ENCODE measurements at regions not wholly inside any gene's neighbourhood (a gene's known extent, or its start where the extent isn't known, plus 50 kb on each side); places are given as distances from the start of the nearest gene placed in this dataset.

DNA sequence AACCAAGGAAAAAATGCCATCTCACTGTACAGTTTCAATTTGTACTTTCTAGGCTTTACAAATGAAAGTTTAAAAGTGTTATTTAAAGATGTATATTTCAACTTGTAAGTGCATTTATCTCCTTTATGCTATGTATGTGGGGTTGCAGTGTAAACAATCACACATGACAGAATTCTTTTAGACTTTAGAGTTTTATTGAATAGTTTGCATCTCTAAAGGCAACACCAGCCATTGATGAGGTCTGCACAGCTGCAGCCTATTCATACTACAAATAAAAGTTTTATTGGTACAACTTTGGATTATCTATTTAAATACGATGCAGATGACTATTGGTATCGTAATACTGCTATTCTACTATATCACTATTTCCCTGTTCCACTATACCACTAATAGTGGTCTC lies 894.4 kb upstream of the B3GALT2 start:
- Histone ChIP-seq H4K20me1 (ENCODE audit: insufficient read depth, low read length, poor library complexity, severe bottlenecking) (no peaks in the 10 kb centered on the region), H3K9ac (ENCODE audit: low read depth, low read length, poor library complexity, severe bottlenecking) (no peak overlapping the region), H3F3A (ENCODE audit: low read depth) (no peaks in the 10 kb centered on the region), H3K27me3 (ENCODE audit: insufficient read depth, low read length, poor library complexity, severe bottlenecking) (no peaks in the 10 kb centered on the region), H3K9me2 (replicated peaks; ENCODE audit: low read depth, low read length) (no peaks in the 10 kb centered on the region), H3K4me2 (ENCODE audit: low read depth, low read length, poor library complexity, severe bottlenecking) (no peak overlapping the region), H3K9me3 (ENCODE audit: insufficient read depth, low read depth, low read length) (no peaks in the 10 kb centered on the region), H3K79me2 (ENCODE audit: insufficient read depth, low read length) (no peaks in the 10 kb centered on the region), H2AFZ (ENCODE audit: low read length) (no peak overlapping the region), H3K36me3 (ENCODE audit: insufficient read depth, low read length) (no peaks in the 10 kb centered on the region), H3K4me3 (ENCODE audit: low read length, poor library complexity, severe bottlenecking) (no peak overlapping the region), H3K4me1 (ENCODE audit: insufficient read depth, low read length, poor library complexity, severe bottlenecking) (no peaks in the 10 kb centered on the region)
- TF ChIP-seq, protein P1, sequence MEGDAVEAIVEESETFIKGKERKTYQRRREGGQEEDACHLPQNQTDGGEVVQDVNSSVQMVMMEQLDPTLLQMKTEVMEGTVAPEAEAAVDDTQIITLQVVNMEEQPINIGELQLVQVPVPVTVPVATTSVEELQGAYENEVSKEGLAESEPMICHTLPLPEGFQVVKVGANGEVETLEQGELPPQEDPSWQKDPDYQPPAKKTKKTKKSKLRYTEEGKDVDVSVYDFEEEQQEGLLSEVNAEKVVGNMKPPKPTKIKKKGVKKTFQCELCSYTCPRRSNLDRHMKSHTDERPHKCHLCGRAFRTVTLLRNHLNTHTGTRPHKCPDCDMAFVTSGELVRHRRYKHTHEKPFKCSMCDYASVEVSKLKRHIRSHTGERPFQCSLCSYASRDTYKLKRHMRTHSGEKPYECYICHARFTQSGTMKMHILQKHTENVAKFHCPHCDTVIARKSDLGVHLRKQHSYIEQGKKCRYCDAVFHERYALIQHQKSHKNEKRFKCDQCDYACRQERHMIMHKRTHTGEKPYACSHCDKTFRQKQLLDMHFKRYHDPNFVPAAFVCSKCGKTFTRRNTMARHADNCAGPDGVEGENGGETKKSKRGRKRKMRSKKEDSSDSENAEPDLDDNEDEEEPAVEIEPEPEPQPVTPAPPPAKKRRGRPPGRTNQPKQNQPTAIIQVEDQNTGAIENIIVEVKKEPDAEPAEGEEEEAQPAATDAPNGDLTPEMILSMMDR (conservative IDR thresholded peaks at IDR 0.05; ENCODE audit: low read length): no peak
- TF ChIP-seq EZH2phosphoT487 (IDR thresholded peaks at IDR 0.05; ENCODE audit: borderline replicate concordance): no peak

DNA sequence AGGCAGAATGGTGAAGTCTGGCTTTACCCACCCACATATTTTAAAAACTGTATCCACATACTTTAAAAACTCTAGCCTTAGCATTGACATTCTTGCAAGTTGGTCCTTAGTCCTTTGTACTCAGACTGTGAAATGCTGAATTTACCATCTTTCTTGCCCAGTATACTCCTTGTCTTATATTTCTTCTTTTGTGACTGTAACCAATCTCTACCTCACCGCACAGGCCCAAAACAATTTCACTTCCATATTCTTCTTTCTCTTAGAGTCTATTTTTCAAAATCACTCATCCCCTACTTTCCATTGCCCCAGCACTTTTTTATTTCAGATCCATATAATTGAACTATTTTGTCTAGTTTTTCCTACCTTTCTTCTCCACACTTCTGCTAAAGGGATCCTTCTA lies 892.4 kb upstream of the B3GALT2 start:
- Histone ChIP-seq H3K9ac (ENCODE audit: low read depth, low read length, poor library complexity, severe bottlenecking) (no peak overlapping the region), H3K36me3 (ENCODE audit: insufficient read depth, low read length) (no peaks in the 10 kb centered on the region), H3K4me3 (ENCODE audit: low read length, poor library complexity, severe bottlenecking) (no peak overlapping the region), H3K4me1 (ENCODE audit: insufficient read depth, low read length, poor library complexity, severe bottlenecking) (no peaks in the 10 kb centered on the region), H3K27me3 (ENCODE audit: insufficient read depth, low read length, poor library complexity, severe bottlenecking) (no peaks in the 10 kb centered on the region), H3F3A (ENCODE audit: low read depth) (no peaks in the 10 kb centered on the region), H4K20me1 (ENCODE audit: insufficient read depth, low read length, poor library complexity, severe bottlenecking) (no peaks in the 10 kb centered on the region), H3K4me2 (ENCODE audit: low read depth, low read length, poor library complexity, severe bottlenecking) (no peak overlapping the region), H3K9me2 (replicated peaks; ENCODE audit: low read depth, low read length) (no peaks in the 10 kb centered on the region), H3K9me3 (ENCODE audit: insufficient read depth, low read depth, low read length) (no peaks in the 10 kb centered on the region), H3K79me2 (ENCODE audit: insufficient read depth, low read length) (no peaks in the 10 kb centered on the region), H2AFZ (ENCODE audit: low read length) (no peak overlapping the region)
- no peak for TF ChIP-seq EZH2phosphoT487 (IDR thresholded peaks at IDR 0.05; ENCODE audit: borderline replicate concordance)
- TF ChIP-seq, protein P1 (conservative IDR thresholded peaks at IDR 0.05; ENCODE audit: low read length): no peak

DNA sequence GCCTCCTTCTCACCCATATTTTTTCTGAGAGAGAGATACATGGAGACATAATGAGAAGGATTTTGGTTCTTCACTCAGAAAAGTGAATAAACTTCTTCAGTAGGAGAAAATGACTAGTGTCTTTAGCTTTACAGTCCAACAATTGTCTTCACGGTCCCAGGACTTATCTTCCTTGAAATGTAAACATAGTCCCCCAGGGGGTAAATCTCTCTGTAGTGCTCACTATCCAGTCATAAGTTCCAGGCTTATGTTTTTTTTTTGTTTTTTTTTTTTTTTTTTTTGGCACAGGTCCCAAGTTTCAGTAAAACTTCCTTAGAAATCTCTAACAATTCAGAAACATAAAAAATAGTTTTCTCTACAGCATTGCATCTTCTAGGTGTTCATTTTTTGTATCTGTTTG lies 890.2 kb upstream of the B3GALT2 start:
- H4K20me1 ChIP-seq (ENCODE audit: insufficient read depth, low read length, poor library complexity, severe bottlenecking): no peaks in the 10 kb centered on the region
- no peak overlapping the region for H3K9ac ChIP-seq (ENCODE audit: low read depth, low read length, poor library complexity, severe bottlenecking)
- no peaks in the 10 kb centered on the region for H3K36me3 ChIP-seq (ENCODE audit: insufficient read depth, low read length)
- H3K4me1 ChIP-seq (ENCODE audit: insufficient read depth, low read length, poor library complexity, severe bottlenecking): no peaks in the 10 kb centered on the region
- TF ChIP-seq EZH2phosphoT487 (IDR thresholded peaks at IDR 0.05; ENCODE audit: borderline replicate concordance): no peak
- TF ChIP-seq, protein P1 (conservative IDR thresholded peaks at IDR 0.05; ENCODE audit: low read length): no peak
- H3K4me2 ChIP-seq (ENCODE audit: low read depth, low read length, poor library complexity, severe bottlenecking): no peak overlapping the region
- H3K79me2 ChIP-seq (ENCODE audit: insufficient read depth, low read length): no peaks in the 10 kb centered on the region
- H3K27me3 ChIP-seq (ENCODE audit: insufficient read depth, low read length, poor library complexity, severe bottlenecking): no peaks in the 10 kb centered on the region
- no peak overlapping the region for H2AFZ ChIP-seq (ENCODE audit: low read length)
- no peaks in the 10 kb centered on the region for H3F3A ChIP-seq (ENCODE audit: low read depth)
- H3K9me2 ChIP-seq (replicated peaks; ENCODE audit: low read depth, low read length): no peaks in the 10 kb centered on the region
- H3K4me3 ChIP-seq (ENCODE audit: low read length, poor library complexity, severe bottlenecking): no peak overlapping the region
- no peaks in the 10 kb centered on the region for H3K9me3 ChIP-seq (ENCODE audit: insufficient read depth, low read depth, low read length)

Measured in Loucy (cell line).